CD4-positive, alpha-beta T cell (primary cell): ENCODE measurements at regions not wholly inside any gene's neighbourhood (a gene's known extent, or its start where the extent isn't known, plus 50 kb on each side); places are given as distances from the start of the nearest gene placed in this dataset.

Experiments used
- ATAC-seq: fragments of 200-7000 bp; cut with Tn5 transposase; one replicate; pipeline ENCODE4 v1.10.0; 2022; ENCODE audit warnings: mild to moderate bottlenecking; ENCODE audit not compliant: poor library complexity
- CTCF ChIA-PET: fragments of 350-600 bp; sonication (Branson Sonifier 250); formaldehyde crosslinking; loops from one replicate; lab custom pipeline; 2021; ENCODE audit warnings: antibody characterized with exemption, inconsistent platforms; lab: Charles Lee
- POLR2A ChIA-PET: fragments of 350-600 bp; sonication (Branson Sonifier 250); formaldehyde crosslinking; loops from one replicate; lab custom pipeline; 2021; ENCODE audit warnings: antibody characterized with exemption, inconsistent platforms; lab: Charles Lee
- DNase-seq, 14 experiments: peaks; one replicate each; pipeline ENCODE4 v3.0.0-alpha.2; 2013 to 2020; ENCODE audit warnings: mixed read lengths in 2 of 14
- H3K27ac ChIP-seq, 2 donors: one replicate each; pipeline versions ENCODE4 v1.5.1 to v1.7.0; 2013; ENCODE audit warnings: low read length in 2 of 2, low read depth in 1 of 2, mild to moderate bottlenecking in 1 of 2
- H3K27me3 ChIP-seq, 2 experiments: 1 replicate in 1 of 2; 2 replicates in 1 of 2; pipeline versions ENCODE4 v1.6.1 to v1.7.0; 2013; ENCODE audit warnings: low read length in 2 of 2, control low read depth in 1 of 2, mild to moderate bottlenecking in 1 of 2, moderate library complexity in 1 of 2; ENCODE audit not compliant: insufficient read depth in 2 of 2, control insufficient read depth in 1 of 2
- H3K36me3 ChIP-seq: one replicate; pipeline ENCODE4 v1.6.1; 2013; ENCODE audit warnings: low read length, control low read depth; ENCODE audit not compliant: insufficient read depth
- H3K4me1 ChIP-seq: one replicate; pipeline ENCODE4 v1.6.1; 2013; ENCODE audit warnings: low read length, control low read depth; ENCODE audit not compliant: insufficient read depth
- H3K4me3 ChIP-seq: one replicate; pipeline ENCODE4 v1.5.1; 2013; ENCODE audit warnings: mild to moderate bottlenecking, low read length, moderate library complexity
- H3K9me3 ChIP-seq, 2 experiments: 1 replicate in 1 of 2; 2 replicates in 1 of 2; pipeline versions ENCODE4 v1.6.1 to v1.7.0; 2013; ENCODE audit warnings: low read length in 2 of 2, mild to moderate bottlenecking in 2 of 2, control low read depth in 1 of 2, moderate library complexity in 1 of 2; ENCODE audit not compliant: control insufficient read depth in 1 of 2, insufficient read depth in 1 of 2
- H3K27ac Mint-ChIP-seq: one replicate; pipeline ENCODE4 v1.8.0; 2020; ENCODE audit warnings: mixed read lengths
- H3K27me3 Mint-ChIP-seq: one replicate; pipeline ENCODE4 v1.8.0; 2021; ENCODE audit warnings: mixed read lengths
- H3K36me3 Mint-ChIP-seq: one replicate; pipeline ENCODE4 v1.8.0; 2021; ENCODE audit warnings: low read depth, mixed read lengths
- H3K4me1 Mint-ChIP-seq: one replicate; pipeline ENCODE4 v1.8.0; 2021; ENCODE audit warnings: low read depth, mixed read lengths
- H3K4me3 Mint-ChIP-seq: one replicate; pipeline ENCODE4 v1.8.0; 2020; ENCODE audit warnings: mild to moderate bottlenecking, mixed read lengths
- H3K9me3 Mint-ChIP-seq: one replicate; pipeline ENCODE4 v1.8.0; 2020; ENCODE audit warnings: mixed read lengths
- CTCF ChIP-seq: fragments of 200-600 bp; IDR thresholded peaks from one replicate; pipeline ENCODE4 v1.8.0; 2022; ENCODE audit warnings: antibody characterized with exemption, mild to moderate bottlenecking
- intact Hi-C, 2 experiments: fragments of 100-400 bp; cut with DNase I in 1 of 2; cut with micrococcal nuclease in 1 of 2; formaldehyde crosslinking; loops; one replicate each; pipeline versions ENCODE4 v1.15.1 to v1.9.0; 2023 to 2025; cut with DNase I, micrococcal nuclease

- no peak for DNase-seq
- H3K27me3 Mint-ChIP-seq = peaks cover 29% of the 10 kb centered on the region
- POLR2A ChIA-PET = no interaction called here
These were observed 116.2 kb upstream of the NTM start for GRCh38 chr11:131254254-131254653.

GRCh38 chr11:131274233-131274632 lies 96.2 kb upstream of the NTM start:
- Mint-ChIP-seq H3K36me3 (no peaks in the 10 kb centered on the region), H3K27ac (no peak overlapping the region), H3K4me3 (no peak overlapping the region), H3K9me3 (peaks cover 7% of the 10 kb centered on the region), H3K27me3 (no peaks in the 10 kb centered on the region), H3K4me1 (no peaks in the 10 kb centered on the region)
- Histone ChIP-seq H3K27ac (no peak overlapping the region), H3K27me3 (no peaks in the 10 kb centered on the region), H3K36me3 (no peaks in the 10 kb centered on the region), H3K9me3 (peaks cover 0 to 13% of the 10 kb centered on the region in 2 experiments), H3K4me1 (no peaks in the 10 kb centered on the region), H3K4me3 (no peak overlapping the region)
- CTCF ChIA-PET = no interaction called here
- no peak for ATAC-seq
- intact Hi-C loops = no loop called here
- POLR2A ChIA-PET = no interaction called here
- no peak for TF ChIP-seq CTCF
- no peak for DNase-seq

More at GRCh38 chr11:131254254-131254653, 116.2 kb upstream of the NTM start:
- no peaks in the 10 kb centered on the region for H3K36me3 Mint-ChIP-seq
- no peaks in the 10 kb centered on the region for H3K36me3 ChIP-seq
- intact Hi-C loops = no loop called here
- CTCF ChIA-PET = no interaction called here
- H3K27ac ChIP-seq = no peak overlapping the region
- H3K4me3 Mint-ChIP-seq = no peak overlapping the region
- H3K4me3 ChIP-seq = no peak overlapping the region
- no peaks in the 10 kb centered on the region for H3K4me1 Mint-ChIP-seq
- no peaks in the 10 kb centered on the region for H3K27me3 ChIP-seq
- H3K9me3 ChIP-seq = no peaks in the 10 kb centered on the region
- no peak for ATAC-seq
- no peaks in the 10 kb centered on the region for H3K9me3 Mint-ChIP-seq
- no peaks in the 10 kb centered on the region for H3K4me1 ChIP-seq
- no peak overlapping the region for H3K27ac Mint-ChIP-seq
- no peak for TF ChIP-seq CTCF

GRCh38 chr11:131275580-131275979 lies 94.8 kb upstream of the NTM start:
- H3K27ac Mint-ChIP-seq = no peak overlapping the region
- no peak overlapping the region for H3K4me3 Mint-ChIP-seq
- H3K36me3 ChIP-seq = no peaks in the 10 kb centered on the region
- no peak for ATAC-seq
- no peak for DNase-seq
- intact Hi-C loops = no loop called here
- H3K27me3 Mint-ChIP-seq = no peaks in the 10 kb centered on the region
- no peak overlapping the region for H3K4me3 ChIP-seq
- no peaks in the 10 kb centered on the region for H3K4me1 ChIP-seq
- ChIA-PET POLR2A (no interaction called here), CTCF (interaction anchor here (1.0 kb wide), 1 partner anchor 8 kb away, joined by 4 read pairs; no protein-coding TSS in a partner anchor)
- no peaks in the 10 kb centered on the region for H3K36me3 Mint-ChIP-seq
- H3K9me3 ChIP-seq = peaks cover 0 to 15% of the 10 kb centered on the region in 2 experiments
- TF ChIP-seq CTCF = no peak
- no peaks in the 10 kb centered on the region for H3K27me3 ChIP-seq
- H3K4me1 Mint-ChIP-seq = no peaks in the 10 kb centered on the region
- H3K9me3 Mint-ChIP-seq = no peaks in the 10 kb centered on the region
- no peak overlapping the region for H3K27ac ChIP-seq
